Nucleus accumbens (tissue), 56 donors: ENCODE measurements at regions not wholly inside any gene's neighbourhood (a gene's known extent, or its start where the extent isn't known, plus 50 kb on each side); places are given as distances from the start of the nearest gene placed in this dataset.
"Not testable (repeated sequence)": the region's sequence is repeated elsewhere in the genome, so short reads cannot be mapped to it uniquely, and the experiment has no call there.

Experiments
- DNase-seq, 56 donors: peaks; one replicate each; lab custom pipeline; 2025; lab: John Stamatoyannopoulos, UW

DNA sequence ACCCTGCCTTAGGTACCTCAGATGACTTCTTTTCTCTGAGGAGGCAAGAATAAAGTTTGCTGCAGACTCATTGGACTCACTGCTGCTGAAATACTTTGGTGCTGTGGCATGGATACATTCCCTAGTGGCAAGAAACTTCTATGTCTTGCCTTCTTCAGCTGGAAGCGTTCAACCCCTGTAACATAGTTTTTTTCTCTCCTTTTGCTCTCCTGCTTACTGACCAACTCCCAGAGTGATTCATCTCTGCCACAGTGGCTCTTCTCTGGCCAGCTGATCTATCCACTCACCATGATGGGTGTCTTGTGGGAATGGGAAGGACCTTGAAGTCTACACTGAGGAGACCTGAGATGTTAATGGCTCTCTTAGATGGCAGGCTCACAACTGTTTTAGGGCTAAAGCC is 309.3 kb upstream of the LRRTM4 start:
- no peak for DNase-seq

DNA sequence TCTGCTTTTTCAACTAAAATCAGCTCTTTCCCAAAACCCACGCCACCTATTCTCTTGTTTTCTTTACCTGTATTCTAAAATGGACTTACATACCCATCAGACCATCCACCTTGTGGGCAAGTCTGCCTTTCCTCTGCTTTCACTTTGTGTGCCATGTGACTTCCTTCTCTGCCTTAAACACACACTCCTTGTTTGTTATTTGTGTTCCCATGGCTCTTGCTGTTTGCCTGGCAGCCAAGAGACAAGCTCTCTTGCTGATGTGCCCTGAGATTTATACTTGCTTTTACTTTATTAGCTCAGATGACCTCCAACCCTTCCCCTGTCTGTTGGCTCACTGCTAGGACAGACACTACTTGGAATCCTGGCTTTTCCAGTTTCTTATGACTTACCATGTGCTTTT is 309.7 kb upstream of the LRRTM4 start:
- no peak for DNase-seq

DNA sequence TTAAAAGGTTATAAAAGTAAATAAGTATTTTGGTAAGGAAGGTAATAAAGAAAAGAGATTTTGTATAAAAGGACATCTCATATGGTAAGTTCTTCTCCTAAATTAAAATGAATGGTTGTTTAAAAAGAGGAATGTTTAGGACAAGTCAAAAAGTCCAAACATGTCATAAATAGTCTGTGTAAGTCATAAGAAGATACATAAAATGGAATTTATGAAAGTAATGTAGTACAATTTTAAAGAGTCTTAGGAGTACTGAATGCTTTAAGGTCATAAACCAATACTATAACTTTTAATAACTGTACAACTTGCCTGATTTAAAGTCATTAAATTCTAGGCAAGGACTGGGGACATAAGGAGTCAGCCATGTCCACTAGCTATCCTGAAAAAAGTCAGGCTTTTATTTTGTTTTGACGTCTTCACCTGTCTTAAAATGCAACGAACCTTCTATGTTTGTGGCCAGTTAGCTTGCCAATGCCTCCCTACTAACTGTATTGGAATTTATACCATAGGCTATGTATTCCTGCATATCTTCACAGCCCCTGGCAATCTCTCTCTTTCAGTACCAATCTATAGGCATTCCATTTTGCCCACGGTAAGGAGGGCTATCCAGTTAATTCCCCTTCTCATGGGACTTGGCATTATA is 312.3 kb upstream of the LRRTM4 start:
- no peak for DNase-seq

DNA sequence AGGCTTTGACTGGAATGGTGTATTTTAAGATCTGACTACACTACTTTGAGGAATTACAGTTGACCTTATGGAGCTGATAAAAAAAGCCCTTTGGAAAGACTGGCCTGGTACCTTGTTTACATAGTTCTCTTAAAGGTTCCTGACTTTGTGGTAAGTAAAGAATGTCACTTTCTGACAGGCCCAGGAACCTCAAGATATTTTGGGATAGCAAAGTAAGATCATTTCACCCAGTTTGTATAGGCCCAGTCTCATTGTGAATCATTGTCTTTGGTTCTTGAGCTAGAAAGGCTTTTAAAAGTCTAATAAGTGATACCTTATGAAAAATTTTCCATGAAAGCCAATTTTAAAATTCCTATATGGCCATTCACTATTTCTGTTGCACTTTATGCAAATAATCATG is 316.3 kb upstream of the LRRTM4 start:
- no peak for DNase-seq

DNA sequence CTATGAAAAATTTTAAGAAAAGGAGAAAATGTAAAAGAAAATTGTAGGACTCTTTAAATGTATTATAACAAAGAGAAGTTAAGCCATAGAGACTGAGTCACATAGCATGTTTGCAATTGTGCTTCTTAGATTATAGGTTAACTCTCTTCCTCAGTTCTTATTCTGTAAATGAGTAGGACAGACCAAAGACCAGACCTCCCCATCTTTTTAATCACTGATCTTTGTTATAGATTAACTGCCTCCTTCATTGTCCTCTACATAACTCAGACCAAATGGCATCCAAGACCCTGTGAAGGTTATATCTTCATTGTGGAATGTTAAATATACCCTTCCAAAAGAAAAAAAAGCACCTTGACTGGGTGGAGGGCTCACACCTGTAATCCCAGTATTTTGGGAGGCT is 316.9 kb upstream of the LRRTM4 start:
- DNase-seq: no peak

DNA sequence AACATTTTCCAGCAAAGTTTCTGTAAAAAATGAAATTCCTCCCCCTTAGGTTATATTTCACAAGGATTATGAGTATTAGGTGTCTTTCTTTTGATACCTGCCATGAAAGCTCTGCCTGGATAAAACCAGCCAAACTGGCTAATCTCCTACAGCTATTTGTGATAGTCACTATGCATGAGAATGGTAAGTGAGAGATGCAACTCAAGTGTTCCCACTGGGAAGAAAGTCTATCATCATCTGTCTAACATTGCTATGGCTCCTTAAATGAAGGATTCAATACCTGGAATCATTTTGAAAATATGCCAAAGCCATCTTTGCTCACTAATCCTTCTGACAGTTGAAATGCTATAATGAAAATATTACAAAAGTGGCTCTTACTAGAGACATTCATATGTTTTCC is 339.9 kb upstream of the LRRTM4 start:
- no peak for DNase-seq

DNA sequence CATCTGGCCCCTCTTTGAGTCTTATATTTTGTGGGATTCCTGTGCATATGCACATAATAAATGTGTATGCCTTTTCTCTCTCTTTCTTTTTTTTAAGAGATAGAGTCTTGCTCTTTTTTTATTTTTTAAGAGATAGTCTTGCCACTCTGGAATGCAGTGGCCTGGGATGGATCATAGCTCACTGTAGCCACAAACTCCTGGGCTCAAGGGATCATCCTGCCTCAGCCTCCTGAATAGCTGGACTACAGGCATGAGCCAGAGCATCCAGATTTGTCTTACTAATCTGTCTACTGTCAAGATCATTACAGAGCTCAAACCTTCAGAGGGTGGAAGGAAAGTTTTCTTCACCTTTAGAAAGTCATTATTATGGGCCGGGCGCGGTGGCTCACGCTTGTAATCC is 342.2 kb upstream of the LRRTM4 start:
- no peak for DNase-seq

DNA sequence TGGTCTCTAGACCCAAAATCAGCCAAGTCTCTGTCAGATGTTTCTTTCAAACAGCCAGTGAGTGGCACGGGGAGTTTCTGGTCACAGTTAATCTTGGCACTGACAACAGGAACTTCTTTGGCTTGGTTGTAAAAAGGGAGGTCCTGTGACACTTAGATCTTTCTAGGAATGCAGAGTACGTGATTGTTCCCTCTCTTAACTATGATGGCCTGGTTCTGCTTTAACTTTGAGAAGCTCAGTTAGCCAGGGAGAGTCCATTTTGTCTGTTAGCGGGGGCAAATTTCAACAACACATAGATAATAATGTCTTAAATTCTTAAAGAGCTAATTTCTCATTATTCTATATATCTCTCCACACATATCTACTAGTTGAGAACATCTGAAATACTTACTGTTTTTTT is 344.5 kb upstream of the LRRTM4 start:
- no peak for DNase-seq

DNA sequence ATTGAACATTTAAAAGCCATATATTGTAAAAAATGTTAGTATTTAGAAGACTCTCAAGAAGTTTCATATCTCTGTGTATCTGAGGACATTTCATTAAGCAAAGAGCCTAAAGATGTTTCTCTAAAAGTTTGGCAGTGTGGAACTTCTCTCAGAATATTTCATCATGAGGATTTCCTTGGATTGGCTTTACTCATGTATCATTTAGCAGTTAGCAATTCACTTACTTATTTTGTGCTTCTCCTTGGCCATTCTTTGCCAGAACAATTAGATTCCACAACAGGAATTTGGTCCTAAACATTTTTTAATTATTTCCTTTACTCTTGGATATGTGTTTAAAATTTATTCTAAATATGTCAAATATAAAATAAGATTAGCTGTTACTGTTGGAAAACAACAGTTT is 345.0 kb upstream of the LRRTM4 start:
- no peak for DNase-seq

DNA sequence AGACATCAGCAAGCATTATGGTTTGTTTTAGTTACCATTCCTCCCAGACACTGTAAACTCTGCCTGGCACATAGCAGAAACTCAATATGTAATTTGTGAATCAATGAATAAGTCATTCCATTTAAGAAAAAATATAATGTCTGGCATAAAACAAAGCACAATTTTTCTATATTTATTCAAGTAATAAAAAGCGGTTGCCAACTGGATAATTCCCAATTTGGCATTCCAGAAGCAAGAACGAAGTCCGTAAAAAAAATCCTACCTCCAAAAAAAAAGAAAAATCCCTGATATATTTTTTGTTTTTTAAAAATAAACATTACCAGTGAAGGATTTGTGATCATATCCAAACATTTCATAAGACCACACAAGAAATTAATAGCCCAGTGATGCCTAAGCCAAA is 351.3 kb upstream of the LRRTM4 start:
- no peak for DNase-seq

DNA sequence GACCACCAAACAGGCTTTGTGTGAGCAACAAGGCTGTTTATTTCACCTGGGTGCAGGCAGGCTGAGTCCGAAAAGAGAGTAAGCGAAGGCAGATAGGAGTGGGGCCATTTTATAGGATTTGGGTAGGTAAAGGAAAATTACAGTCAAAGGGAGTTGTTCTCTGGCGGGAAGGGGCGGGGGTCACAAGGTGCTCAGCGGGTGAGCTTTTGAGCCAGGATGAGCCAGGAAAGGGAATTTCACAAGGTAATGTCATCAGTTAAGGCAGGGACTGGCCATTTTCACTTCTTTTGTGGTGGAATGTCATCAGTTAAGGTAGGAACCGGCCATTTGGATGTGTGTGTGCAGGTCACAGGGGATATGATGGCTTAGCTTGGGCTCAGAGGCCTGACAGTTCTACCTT is 378.0 kb upstream of the LRRTM4 start:
- DNase-seq: not testable (repeated sequence)

DNA sequence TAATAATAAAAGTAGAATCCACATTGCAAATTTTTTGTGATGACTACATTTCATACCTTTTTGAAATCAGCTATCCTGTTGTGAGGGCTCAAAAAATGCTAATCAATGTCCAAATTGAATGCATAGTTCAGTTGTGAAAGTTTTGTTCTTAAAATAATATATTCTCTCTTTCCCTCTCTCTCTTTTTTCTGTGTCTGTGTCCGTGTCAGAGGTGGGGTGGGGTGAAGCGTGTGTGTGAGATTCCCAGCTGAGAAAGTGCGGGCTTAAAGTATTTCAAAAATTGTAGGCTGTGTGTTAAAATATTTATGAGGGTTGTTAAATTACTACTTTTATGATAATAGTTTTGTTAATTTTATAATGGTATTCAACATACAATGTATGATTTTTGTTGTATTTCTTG is 388.0 kb upstream of the LRRTM4 start:
- no peak for DNase-seq

DNA sequence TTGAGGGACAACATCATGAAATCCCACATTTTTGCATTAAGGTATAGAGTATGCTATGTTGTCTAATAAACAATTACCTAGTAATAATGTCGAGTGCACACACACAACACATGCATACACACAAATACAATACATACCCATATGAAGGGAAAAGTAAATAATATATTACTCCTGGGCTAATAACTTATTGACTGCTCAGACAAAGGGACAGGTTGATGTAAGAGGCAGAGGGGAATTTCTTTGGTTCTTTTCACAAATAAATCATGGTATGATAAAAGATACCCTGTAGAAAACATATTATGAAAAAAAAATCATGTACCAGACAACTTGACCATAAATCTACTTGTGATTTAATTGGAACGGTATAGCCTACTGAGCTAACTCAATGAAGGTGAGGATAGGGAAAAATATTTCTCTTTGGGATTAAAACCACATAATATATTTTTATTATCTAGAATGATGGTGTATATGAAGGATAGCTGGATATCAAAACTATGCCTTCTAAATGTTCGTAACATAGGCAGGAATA is 398.7 kb upstream of the LRRTM4 start:
- no peak for DNase-seq

DNA sequence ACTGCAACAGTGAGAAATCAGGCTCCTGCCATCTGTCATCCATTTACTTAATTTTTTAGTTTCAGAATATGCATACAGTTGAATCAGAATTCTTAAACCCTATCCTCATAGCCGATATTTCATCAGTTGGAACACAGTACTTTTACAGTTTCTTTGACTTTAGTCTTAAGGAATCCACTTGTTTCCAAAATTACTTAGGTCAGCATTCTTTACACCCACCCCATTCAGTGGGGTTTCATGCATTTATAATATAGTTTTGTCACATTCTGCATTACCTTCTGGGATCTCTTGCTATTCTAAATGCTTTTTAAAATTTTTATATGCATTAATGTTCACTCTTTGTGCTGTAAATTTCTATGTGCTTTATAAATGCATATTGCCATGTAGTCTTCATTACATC is 400.4 kb upstream of the LRRTM4 start:
- DNase-seq: no peak

DNA sequence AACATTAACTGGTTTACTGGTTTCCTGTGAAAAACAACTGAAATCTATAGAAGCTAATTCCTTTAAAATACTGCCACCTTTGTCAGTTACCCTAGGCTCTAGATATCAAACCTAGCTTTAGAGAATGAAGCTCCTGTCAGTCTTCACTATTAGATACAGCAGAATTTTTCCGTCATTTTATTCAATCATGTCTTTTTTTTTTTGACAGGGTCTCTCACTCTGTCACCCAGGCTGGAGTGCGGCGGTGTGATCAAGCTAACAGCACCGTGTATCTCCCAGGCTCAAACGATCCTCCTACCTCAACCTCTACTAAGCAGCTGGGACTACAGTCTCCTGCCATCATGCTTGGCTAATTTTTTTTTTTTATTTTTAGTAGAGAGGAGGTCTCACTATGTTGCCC is 415.2 kb upstream of the LRRTM4 start:
- DNase-seq: no peak

DNA sequence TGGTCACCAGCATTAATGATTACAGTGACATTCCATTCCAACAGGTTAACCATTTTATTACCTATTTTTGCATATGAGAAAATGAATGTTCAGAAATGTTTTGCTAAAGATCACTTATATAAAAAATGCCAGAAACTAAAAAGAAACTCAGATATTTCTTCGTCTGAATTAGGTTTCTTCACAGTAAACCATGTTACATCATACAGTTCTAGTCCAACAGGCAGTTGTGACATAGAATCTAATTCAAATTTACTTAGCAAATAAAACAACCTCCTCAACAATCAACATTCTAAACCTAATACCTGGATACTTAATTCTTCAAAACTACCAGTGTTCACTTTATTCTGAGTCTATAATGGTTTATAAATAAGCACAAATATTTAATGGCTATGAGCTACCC is 416.3 kb upstream of the LRRTM4 start:
- DNase-seq: no peak

DNA sequence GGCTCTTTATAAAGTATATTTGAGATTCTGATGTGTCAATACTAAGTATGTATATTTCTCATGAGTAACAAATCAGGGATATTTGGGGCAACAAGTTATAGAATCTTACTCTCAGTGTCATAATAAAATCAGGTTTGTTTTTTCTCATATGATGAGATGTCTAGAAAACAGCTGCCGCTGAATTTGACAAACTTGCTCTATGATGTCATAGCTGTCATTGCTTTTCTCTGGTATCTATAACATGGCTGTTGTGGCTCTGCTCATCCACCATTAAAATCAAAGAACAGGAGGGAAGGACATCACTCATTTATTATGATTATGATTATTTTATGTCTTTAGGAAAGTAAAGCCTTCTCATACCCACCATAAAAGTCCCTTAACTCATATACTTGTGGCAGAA is 417.2 kb upstream of the LRRTM4 start:
- no peak for DNase-seq

DNA sequence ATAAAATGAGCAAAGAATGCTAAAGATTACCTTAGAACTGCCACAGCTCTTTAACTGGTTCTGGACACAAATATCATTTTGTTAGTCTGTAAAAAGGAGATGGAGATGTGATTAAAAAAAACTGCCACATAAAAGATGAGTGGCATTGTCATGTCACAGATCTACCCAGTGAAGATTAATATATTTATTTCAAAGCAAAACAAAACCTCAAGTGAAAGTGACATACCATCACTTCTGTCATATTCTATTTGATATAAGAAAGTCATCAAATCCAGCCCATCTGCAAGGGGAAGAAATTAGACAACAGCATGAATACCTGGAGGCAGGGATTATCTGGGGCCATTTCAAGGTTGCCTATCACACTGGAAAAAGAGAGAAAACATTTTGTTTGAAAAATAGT is 417.6 kb upstream of the LRRTM4 start:
- DNase-seq: no peak

DNA sequence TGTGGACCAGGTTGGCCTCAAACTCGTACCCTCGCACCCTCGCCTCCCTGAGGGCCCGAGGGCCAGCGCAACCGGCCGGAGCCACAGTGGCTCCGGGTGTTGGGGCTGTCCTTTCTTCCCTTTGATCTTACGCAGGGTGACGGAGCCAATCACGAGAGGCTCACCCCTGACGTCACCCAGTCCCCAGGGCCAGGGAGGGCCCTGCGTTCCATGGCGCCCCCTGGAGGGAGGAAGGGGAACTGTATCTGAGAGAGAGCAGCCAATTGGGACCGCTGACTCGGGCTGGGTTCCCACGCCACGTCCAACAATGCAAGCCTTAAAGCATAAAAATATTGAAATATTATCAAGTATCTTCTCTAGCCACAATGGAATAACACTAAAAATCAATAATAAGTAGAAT is 432.8 kb upstream of the LRRTM4 start:
- DNase-seq: no peak

DNA sequence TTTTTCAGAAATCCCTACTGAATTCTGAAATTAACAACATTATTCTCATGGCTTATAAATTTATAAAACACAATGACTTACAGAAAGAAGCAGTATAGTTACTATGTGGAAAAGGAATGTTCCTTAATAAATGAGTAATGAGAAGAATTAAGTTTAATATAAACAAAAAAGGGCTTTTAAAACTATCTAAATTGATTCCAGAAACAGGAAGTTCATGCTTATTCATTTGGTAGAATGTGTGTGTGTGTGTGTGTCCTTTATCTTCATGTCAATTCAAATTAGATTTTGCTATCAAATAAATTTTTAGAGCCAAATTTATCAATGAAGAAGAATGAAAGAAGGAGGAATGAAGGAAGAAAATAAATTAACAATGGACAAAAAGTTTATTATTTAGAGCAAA is 440.8 kb upstream of the LRRTM4 start:
- no peak for DNase-seq

DNA sequence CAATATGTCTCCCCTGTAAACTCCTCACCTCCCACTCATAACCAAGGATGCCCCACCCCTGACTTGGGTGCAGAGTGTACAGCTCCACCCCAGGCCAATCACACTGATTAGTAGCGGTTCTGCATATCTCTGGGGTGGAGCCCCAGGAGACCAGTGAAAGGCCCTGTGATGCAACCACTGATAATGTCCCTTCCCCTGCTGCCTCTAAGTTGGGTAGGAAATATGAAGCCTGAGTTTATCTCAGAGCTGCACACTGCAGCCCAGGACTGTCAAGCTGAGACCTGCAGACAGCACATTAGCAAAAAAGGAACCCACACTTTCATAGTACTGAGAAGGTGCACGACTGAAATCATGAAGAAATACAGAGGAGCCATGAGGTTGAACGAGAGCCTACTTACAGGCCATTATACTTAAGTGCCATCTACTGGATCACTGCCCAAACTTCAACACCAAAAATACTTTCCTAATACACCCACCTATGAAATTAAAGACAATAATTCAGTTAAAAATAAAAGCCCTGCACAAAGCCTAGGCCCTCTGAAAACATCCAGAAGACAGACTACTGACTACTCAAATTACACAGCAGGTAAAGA is 455.4 kb upstream of the LRRTM4 start:
- DNase-seq: no peak

DNA sequence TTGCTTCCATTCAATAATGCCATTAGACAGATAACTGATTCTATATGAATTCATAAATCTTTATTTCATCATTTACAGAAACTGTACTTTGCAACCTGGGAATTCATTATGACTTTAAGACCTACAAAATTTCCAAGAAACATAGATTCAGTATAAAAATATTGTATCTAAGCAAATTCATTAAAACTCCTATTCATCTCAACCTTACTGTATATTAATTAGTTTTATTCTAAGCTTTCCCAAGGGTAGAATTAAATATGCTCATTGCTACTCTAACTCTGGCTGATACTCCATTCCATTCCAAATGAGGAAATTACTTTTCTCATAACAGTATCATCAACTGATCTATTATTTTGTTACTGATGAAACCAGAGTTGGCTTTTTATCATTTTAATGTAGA is 473.0 kb upstream of the LRRTM4 start:
- DNase-seq: no peak

DNA sequence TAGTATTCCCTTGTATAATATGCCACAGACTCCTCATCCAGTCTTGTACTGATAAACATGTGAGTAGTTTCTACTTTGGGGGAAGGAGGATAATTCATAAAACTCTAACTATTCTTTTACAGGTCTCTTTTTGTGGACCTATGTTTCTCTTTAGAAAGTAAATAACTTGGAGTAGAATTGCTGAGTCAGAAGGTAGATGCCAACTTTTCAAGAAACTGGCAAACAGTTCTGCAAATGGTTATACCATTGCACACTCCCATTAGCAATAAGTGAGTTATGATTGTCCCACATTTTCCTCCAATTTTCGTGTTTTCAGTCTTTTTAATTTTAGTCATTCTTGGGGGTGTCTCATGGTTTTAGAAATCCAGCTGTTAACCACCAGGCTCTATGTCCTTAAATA is 477.2 kb upstream of the LRRTM4 start:
- no peak for DNase-seq
